Adipocyte (in vitro differentiated cells): ENCODE measurements at regions not wholly inside any gene's neighbourhood (a gene's known extent, or its start where the extent isn't known, plus 50 kb on each side); places are given as distances from the start of the nearest gene placed in this dataset.

Experiments used
- DNase-seq: peaks from one replicate; pipeline ENCODE4 v3.0.0-alpha.2; 2015; ENCODE audit warnings: low read depth
- H3K27me3 ChIP-seq: replicated peaks from 2 replicates; pipeline ENCODE4 v1.7.0; 2013; ENCODE audit warnings: mild to moderate bottlenecking, low read length, moderate library complexity; ENCODE audit not compliant: control insufficient read depth, insufficient read depth
- H3K36me3 ChIP-seq: 2 replicates; pipeline ENCODE4 v1.7.0; 2013; ENCODE audit warnings: low read length, mild to moderate bottlenecking, moderate library complexity; ENCODE audit not compliant: control insufficient read depth, insufficient read depth, severe bottlenecking
- H3K4me1 ChIP-seq: 2 replicates; pipeline ENCODE4 v1.7.0; 2013; ENCODE audit warnings: mild to moderate bottlenecking, low read length, moderate library complexity; ENCODE audit not compliant: control insufficient read depth, insufficient read depth
- H3K4me3 ChIP-seq: 2 replicates; pipeline ENCODE4 v1.7.0; 2013; ENCODE audit warnings: mild to moderate bottlenecking, low read length, moderate library complexity
- H3K9ac ChIP-seq: 2 replicates; pipeline ENCODE4 v1.7.0; 2013; ENCODE audit warnings: mild to moderate bottlenecking, low read length, moderate library complexity
- H3K9me3 ChIP-seq: 2 replicates; pipeline ENCODE4 v1.7.0; 2013; ENCODE audit warnings: mild to moderate bottlenecking, low read length, moderate library complexity; ENCODE audit not compliant: control insufficient read depth

- Histone ChIP-seq H3K27me3 (no peaks in the 10 kb centered on the region), H3K9me3 (peaks cover 7% of the 10 kb centered on the region), H3K9ac (no peak overlapping the region), H3K4me1 (peaks cover 22% of the 10 kb centered on the region), H3K36me3 (no peaks in the 10 kb centered on the region), H3K4me3 (no peak overlapping the region)
- no peak for DNase-seq
Measured at GRCh38 chr9:106701611-106702010, 161.4 kb upstream of the ZNF462 start.

GRCh38 chr9:106704056-106704615, 158.8 kb upstream of the ZNF462 start:
- no peaks in the 10 kb centered on the region for H3K27me3 ChIP-seq
- DNase-seq, result no peak
- H3K4me3 ChIP-seq, result no peak overlapping the region
- H3K9me3 ChIP-seq, result peaks cover 7% of the 10 kb centered on the region
- H3K36me3 ChIP-seq, result no peaks in the 10 kb centered on the region
- H3K9ac ChIP-seq, result no peak overlapping the region
- H3K4me1 ChIP-seq, result peaks cover 19% of the 10 kb centered on the region

- Histone ChIP-seq H3K4me1 (peaks cover 19% of the 10 kb centered on the region), H3K9me3 (peaks cover 7% of the 10 kb centered on the region), H3K27me3 (no peaks in the 10 kb centered on the region), H3K4me3 (peak overlapping the region; percentile 61), H3K9ac (peak overlapping the region; percentile 53), H3K36me3 (no peaks in the 10 kb centered on the region)
- DNase-seq, result no peak
Measured at GRCh38 chr9:106707291-106707690, 155.7 kb upstream of the ZNF462 start.

GRCh38 chr9:106707738-106708474, 155.1 kb upstream of the ZNF462 start:
- Histone ChIP-seq H3K4me1 (peaks cover 19% of the 10 kb centered on the region), H3K27me3 (no peaks in the 10 kb centered on the region), H3K36me3 (no peaks in the 10 kb centered on the region), H3K4me3 (peak overlapping the region; percentile 61), H3K9ac (peak overlapping the region; percentile 53), H3K9me3 (peaks cover 7% of the 10 kb centered on the region)
- DNase-seq, result no peak

GRCh38 chr9:106708475-106709146, 154.4 kb upstream of the ZNF462 start:
- H3K36me3 ChIP-seq, result no peaks in the 10 kb centered on the region
- H3K4me3 ChIP-seq, result peak overlapping the region; percentile 61
- no peaks in the 10 kb centered on the region for H3K27me3 ChIP-seq
- DNase-seq, result peak; percentile 31
- no peak overlapping the region for H3K9ac ChIP-seq
- H3K4me1 ChIP-seq, result peaks cover 19% of the 10 kb centered on the region
- H3K9me3 ChIP-seq, result peaks cover 7% of the 10 kb centered on the region

GRCh38 chr9:106712279-106712678, 150.7 kb upstream of the ZNF462 start:
- Histone ChIP-seq H3K4me1 (peaks cover 18% of the 10 kb centered on the region), H3K9me3 (no peaks in the 10 kb centered on the region), H3K4me3 (no peak overlapping the region), H3K27me3 (no peaks in the 10 kb centered on the region), H3K36me3 (no peaks in the 10 kb centered on the region), H3K9ac (no peak overlapping the region)
- no peak for DNase-seq

- H3K9ac ChIP-seq, result no peak overlapping the region
- DNase-seq, result no peak
Measured at GRCh38 chr9:106713206-106713605, 149.8 kb upstream of the ZNF462 start.

GRCh38 chr9:106716820-106717219, 146.1 kb upstream of the ZNF462 start:
- DNase-seq, result no peak
- no peaks in the 10 kb centered on the region for H3K27me3 ChIP-seq
- H3K4me1 ChIP-seq, result peaks cover 32% of the 10 kb centered on the region
- H3K36me3 ChIP-seq, result no peaks in the 10 kb centered on the region
- H3K4me3 ChIP-seq, result no peak overlapping the region
- no peaks in the 10 kb centered on the region for H3K9me3 ChIP-seq
- no peak overlapping the region for H3K9ac ChIP-seq

More at GRCh38 chr9:106713206-106713605, 149.8 kb upstream of the ZNF462 start:
- Histone ChIP-seq H3K4me3 (no peak overlapping the region), H3K36me3 (no peaks in the 10 kb centered on the region), H3K4me1 (peaks cover 18% of the 10 kb centered on the region), H3K9me3 (no peaks in the 10 kb centered on the region), H3K27me3 (no peaks in the 10 kb centered on the region)

- H3K27me3 ChIP-seq, result no peaks in the 10 kb centered on the region
- H3K4me3 ChIP-seq, result peak overlapping the region; percentile 26
- H3K9ac ChIP-seq, result peak overlapping the region; percentile 63
- H3K36me3 ChIP-seq, result no peaks in the 10 kb centered on the region
- DNase-seq, result peak; percentile 77
- H3K9me3 ChIP-seq, result no peaks in the 10 kb centered on the region
- peaks cover 38% of the 10 kb centered on the region for H3K4me1 ChIP-seq
Measured at GRCh38 chr9:106717686-106718085, 145.3 kb upstream of the ZNF462 start.

- no peaks in the 10 kb centered on the region for H3K36me3 ChIP-seq
- DNase-seq, result peak; percentile 71
- peak overlapping the region; percentile 26 for H3K4me3 ChIP-seq
- H3K9me3 ChIP-seq, result no peaks in the 10 kb centered on the region
- H3K27me3 ChIP-seq, result no peaks in the 10 kb centered on the region
- H3K4me1 ChIP-seq, result peaks cover 41% of the 10 kb centered on the region
- peak overlapping the region; percentile 63 for H3K9ac ChIP-seq
Measured at GRCh38 chr9:106718936-106719335, 144.0 kb upstream of the ZNF462 start.

- DNase-seq, result no peak
- Histone ChIP-seq H3K27me3 (no peaks in the 10 kb centered on the region), H3K9ac (no peak overlapping the region), H3K9me3 (no peaks in the 10 kb centered on the region), H3K36me3 (no peaks in the 10 kb centered on the region), H3K4me3 (no peak overlapping the region), H3K4me1 (peaks cover 63% of the 10 kb centered on the region)
Measured at GRCh38 chr9:106722051-106722753, 140.8 kb upstream of the ZNF462 start.
